ENCODE measurements at regions not wholly inside any gene's neighbourhood (a gene's known extent, or its start where the extent isn't known, plus 50 kb on each side); places are given as distances from the start of the nearest gene placed in this dataset.

DNA sequence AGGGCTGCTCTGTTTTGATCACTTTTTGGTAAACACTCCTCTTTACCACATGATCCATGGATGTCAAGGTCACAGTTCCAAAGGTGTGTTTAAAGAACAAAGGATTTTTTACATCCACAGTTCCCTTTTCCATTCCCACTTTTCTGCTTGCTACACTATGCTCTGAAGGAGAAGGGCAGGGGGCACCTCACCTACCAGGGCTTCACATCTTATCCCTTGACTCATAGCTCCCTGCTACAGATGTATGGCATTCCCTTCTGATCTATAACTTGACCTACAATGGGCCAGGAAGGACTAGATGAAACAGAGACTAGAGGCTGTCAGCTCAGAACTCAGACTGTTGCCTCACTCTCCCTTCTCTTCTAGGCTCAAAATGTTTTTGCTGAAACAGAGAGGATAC is 233.1 kb upstream of the RPS6KA3 start:
- H3K9me3 Mint-ChIP-seq: peaks cover 17% of the 10 kb centered on the region

GRCh38 chrX:20498851-20499635 is 232.3 kb upstream of the RPS6KA3 start:
- Histone ChIP-seq H3K4me1 (ENCODE audit: control insufficient read depth, insufficient read depth, low read length) (no peaks in the 10 kb centered on the region), H3K9ac (ENCODE audit: extremely low read depth, low read length, poor library complexity, severe bottlenecking) (no peak overlapping the region), H3K27ac (ENCODE audit: low read depth, low read length) (no peak overlapping the region), H3K4me3 (ENCODE audit: low read length) (no peak overlapping the region), H3K27me3 (ENCODE audit: control insufficient read depth, insufficient read depth, low read length, poor library complexity, severe bottlenecking) (no peaks in the 10 kb centered on the region), H3K36me3 (ENCODE audit: control insufficient read depth, insufficient read depth, low read length) (no peaks in the 10 kb centered on the region), H3K9me3 (ENCODE audit: control insufficient read depth, low read length) (no peaks in the 10 kb centered on the region)
- Mint-ChIP-seq H3K4me1 (no peaks in the 10 kb centered on the region), H3K27me3 (ENCODE audit: insufficient read depth) (no peaks in the 10 kb centered on the region), H3K4me3 (no peak overlapping the region), H3K36me3 (ENCODE audit: low read depth) (no peaks in the 10 kb centered on the region), H3K27ac (no peak overlapping the region), H3K9me3 (peaks cover 17% of the 10 kb centered on the region)
- TF ChIP-seq, protein P1, sequence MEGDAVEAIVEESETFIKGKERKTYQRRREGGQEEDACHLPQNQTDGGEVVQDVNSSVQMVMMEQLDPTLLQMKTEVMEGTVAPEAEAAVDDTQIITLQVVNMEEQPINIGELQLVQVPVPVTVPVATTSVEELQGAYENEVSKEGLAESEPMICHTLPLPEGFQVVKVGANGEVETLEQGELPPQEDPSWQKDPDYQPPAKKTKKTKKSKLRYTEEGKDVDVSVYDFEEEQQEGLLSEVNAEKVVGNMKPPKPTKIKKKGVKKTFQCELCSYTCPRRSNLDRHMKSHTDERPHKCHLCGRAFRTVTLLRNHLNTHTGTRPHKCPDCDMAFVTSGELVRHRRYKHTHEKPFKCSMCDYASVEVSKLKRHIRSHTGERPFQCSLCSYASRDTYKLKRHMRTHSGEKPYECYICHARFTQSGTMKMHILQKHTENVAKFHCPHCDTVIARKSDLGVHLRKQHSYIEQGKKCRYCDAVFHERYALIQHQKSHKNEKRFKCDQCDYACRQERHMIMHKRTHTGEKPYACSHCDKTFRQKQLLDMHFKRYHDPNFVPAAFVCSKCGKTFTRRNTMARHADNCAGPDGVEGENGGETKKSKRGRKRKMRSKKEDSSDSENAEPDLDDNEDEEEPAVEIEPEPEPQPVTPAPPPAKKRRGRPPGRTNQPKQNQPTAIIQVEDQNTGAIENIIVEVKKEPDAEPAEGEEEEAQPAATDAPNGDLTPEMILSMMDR (conservative IDR thresholded peaks at IDR 0.05): no peak
- DNase-seq: no peak
- WGBS, 2 experiments (ENCODE audit: insufficient coverage in 1 of 2, insufficient read length in 1 of 2): 83% methylated on average over 7 of the region's 7 CpGs; no CpG with 5 or more reads in 1 of the 2 experiments

More for the DNA sequence above, 233.1 kb upstream of the RPS6KA3 start:
- Histone ChIP-seq H3K9ac (ENCODE audit: extremely low read depth, low read length, poor library complexity, severe bottlenecking) (no peak overlapping the region), H3K36me3 (ENCODE audit: control insufficient read depth, insufficient read depth, low read length) (no peaks in the 10 kb centered on the region), H3K9me3 (ENCODE audit: control insufficient read depth, low read length) (no peaks in the 10 kb centered on the region), H3K27ac (ENCODE audit: low read depth, low read length) (no peak overlapping the region), H3K27me3 (ENCODE audit: control insufficient read depth, insufficient read depth, low read length, poor library complexity, severe bottlenecking) (no peaks in the 10 kb centered on the region), H3K4me1 (ENCODE audit: control insufficient read depth, insufficient read depth, low read length) (no peaks in the 10 kb centered on the region), H3K4me3 (ENCODE audit: low read length) (no peak overlapping the region)
- Mint-ChIP-seq H3K27ac (no peak overlapping the region), H3K4me1 (no peaks in the 10 kb centered on the region), H3K27me3 (ENCODE audit: insufficient read depth) (no peaks in the 10 kb centered on the region), H3K4me3 (no peak overlapping the region), H3K36me3 (ENCODE audit: low read depth) (no peaks in the 10 kb centered on the region)
- DNase-seq: no peak
- TF ChIP-seq, protein P1 (conservative IDR thresholded peaks at IDR 0.05): no peak

GRCh38 chrX:20495575-20495974 is 228.9 kb upstream of the RPS6KA3 start:
- H3K27me3 Mint-ChIP-seq (ENCODE audit: insufficient read depth): no peaks in the 10 kb centered on the region
- no peaks in the 10 kb centered on the region for H3K4me1 Mint-ChIP-seq
- no peak overlapping the region for H3K4me3 ChIP-seq (ENCODE audit: low read length)
- no peaks in the 10 kb centered on the region for H3K4me1 ChIP-seq (ENCODE audit: control insufficient read depth, insufficient read depth, low read length)
- no peaks in the 10 kb centered on the region for H3K9me3 ChIP-seq (ENCODE audit: control insufficient read depth, low read length)
- H3K27ac Mint-ChIP-seq: no peak overlapping the region
- H3K36me3 Mint-ChIP-seq (ENCODE audit: low read depth): no peaks in the 10 kb centered on the region
- H3K27me3 ChIP-seq (ENCODE audit: control insufficient read depth, insufficient read depth, low read length, poor library complexity, severe bottlenecking): no peaks in the 10 kb centered on the region
- no CpG with 5 or more reads among the region's 2 CpGs for WGBS, 2 experiments (ENCODE audit: insufficient coverage in 1 of 2, insufficient read length in 1 of 2)
- H3K9ac ChIP-seq (ENCODE audit: extremely low read depth, low read length, poor library complexity, severe bottlenecking): no peak overlapping the region
- DNase-seq: no peak
- peaks cover 18% of the 10 kb centered on the region for H3K9me3 Mint-ChIP-seq
- H3K27ac ChIP-seq (ENCODE audit: low read depth, low read length): no peak overlapping the region
- TF ChIP-seq, protein P1 (conservative IDR thresholded peaks at IDR 0.05): no peak
- no peaks in the 10 kb centered on the region for H3K36me3 ChIP-seq (ENCODE audit: control insufficient read depth, insufficient read depth, low read length)
- H3K4me3 Mint-ChIP-seq: no peak overlapping the region
